Trophoblast cell (in vitro differentiated cells and primary cell): ENCODE measurements at regions not wholly inside any gene's neighbourhood (a gene's known extent, or its start where the extent isn't known, plus 50 kb on each side); places are given as distances from the start of the nearest gene placed in this dataset.

Source experiments
- DNase-seq, 2 donors: peaks; one replicate each; pipeline ENCODE4 v3.0.0-alpha.2; 2016
- H2AFZ ChIP-seq: 2 replicates; pipeline ENCODE4 v1.6.1; 2013; ENCODE audit warnings: low read length, moderate library complexity, mild to moderate bottlenecking; ENCODE audit not compliant: insufficient read depth, poor library complexity
- H2AK5ac ChIP-seq: 2 replicates; pipeline ENCODE4 v1.6.1; 2013; ENCODE audit warnings: mild to moderate bottlenecking, low read length
- H2BK120ac ChIP-seq: 2 replicates; pipeline ENCODE4 v1.6.1; 2013; ENCODE audit warnings: low read length, mild to moderate bottlenecking, moderate library complexity; ENCODE audit not compliant: insufficient read depth, poor library complexity
- H2BK12ac ChIP-seq: 2 replicates; pipeline ENCODE4 v1.6.1; 2013; ENCODE audit warnings: mild to moderate bottlenecking, low read length, moderate library complexity
- H2BK5ac ChIP-seq: 2 replicates; pipeline ENCODE4 v1.6.1; 2013; ENCODE audit warnings: low read length, low read depth, moderate library complexity, mild to moderate bottlenecking; ENCODE audit not compliant: poor library complexity
- H3K14ac ChIP-seq: 2 replicates; pipeline ENCODE4 v1.6.1; 2013; ENCODE audit warnings: mild to moderate bottlenecking, low read length
- H3K18ac ChIP-seq: 2 replicates; pipeline ENCODE4 v1.6.1; 2013; ENCODE audit warnings: mild to moderate bottlenecking, low read length
- H3K23ac ChIP-seq: 2 replicates; pipeline ENCODE4 v1.6.1; 2013; ENCODE audit warnings: low read length
- H3K27ac ChIP-seq: 2 replicates; pipeline ENCODE4 v1.5.1; 2013; ENCODE audit warnings: low read depth, mild to moderate bottlenecking, inconsistent platforms, low read length, moderate library complexity
- H3K27me3 ChIP-seq: 2 replicates; pipeline ENCODE4 v1.6.1; 2013; ENCODE audit warnings: inconsistent platforms, mild to moderate bottlenecking, low read length, moderate library complexity; ENCODE audit not compliant: insufficient read depth
- H3K36me3 ChIP-seq, 2 experiments: 1 replicate in 1 of 2; 2 replicates in 1 of 2; pipeline ENCODE4 v1.6.1; 2013; ENCODE audit warnings: low read length in 2 of 2, mild to moderate bottlenecking in 2 of 2, moderate library complexity in 1 of 2; ENCODE audit not compliant: insufficient read depth in 2 of 2, control insufficient read depth in 1 of 2
- H3K4ac ChIP-seq: 2 replicates; pipeline ENCODE4 v1.6.1; 2013; ENCODE audit warnings: low read depth, mild to moderate bottlenecking, low read length, moderate library complexity
- H3K4me1 ChIP-seq, 2 experiments: 1 replicate in 1 of 2; 2 replicates in 1 of 2; pipeline ENCODE4 v1.6.1; 2013; ENCODE audit warnings: low read length in 2 of 2, mild to moderate bottlenecking in 2 of 2, moderate library complexity in 1 of 2; ENCODE audit not compliant: insufficient read depth in 2 of 2, control insufficient read depth in 1 of 2
- H3K4me2 ChIP-seq: 2 replicates; pipeline ENCODE4 v1.6.1; 2013; ENCODE audit warnings: inconsistent platforms, mild to moderate bottlenecking, low read length, moderate library complexity
- H3K4me3 ChIP-seq: 2 replicates; pipeline ENCODE4 v1.5.1; 2013; ENCODE audit warnings: mild to moderate bottlenecking, low read depth, low read length, inconsistent platforms
- H3K79me1 ChIP-seq: one replicate; pipeline ENCODE4 v1.6.1; 2013; ENCODE audit warnings: low read length
- H3K79me2 ChIP-seq: 2 replicates; pipeline ENCODE4 v1.6.1; 2013; ENCODE audit warnings: low read length, mild to moderate bottlenecking; ENCODE audit not compliant: control insufficient read depth, insufficient read depth, poor library complexity
- H3K9ac ChIP-seq: 2 replicates; pipeline ENCODE4 v1.6.1; 2013; ENCODE audit warnings: mild to moderate bottlenecking, low read length
- H3K9me3 ChIP-seq: 2 replicates; pipeline ENCODE4 v1.6.1; 2013; ENCODE audit warnings: low read depth, mild to moderate bottlenecking, control low read depth, inconsistent platforms, low read length; ENCODE audit not compliant: insufficient read depth
- H4K12ac ChIP-seq: 2 replicates; pipeline ENCODE4 v1.6.1; 2013; ENCODE audit warnings: low read depth, mild to moderate bottlenecking, low read length, moderate library complexity
- H4K8ac ChIP-seq: 2 replicates; pipeline ENCODE4 v1.6.1; 2013; ENCODE audit warnings: low read depth, mild to moderate bottlenecking, low read length, moderate library complexity
- H4K91ac ChIP-seq: one replicate; pipeline ENCODE4 v1.6.1; 2013; ENCODE audit warnings: low read depth, mild to moderate bottlenecking, low read length, moderate library complexity
- WGBS: extraction: QIAGEN DNeasy Blood & Tissue Kit; methylation state at CpG from one replicate; pipeline ENCODE4 v1.1.7; 2013; ENCODE audit warnings: missing lambda C conversion rate; ENCODE audit not compliant: insufficient read length, insufficient coverage; ENCODE audit errors: extremely low coverage; 5-methylcytosine and 5-hydroxymethylcytosine counted together

- Histone ChIP-seq H3K36me3 (no peaks in the 10 kb centered on the region), H4K91ac (no peak overlapping the region), H3K4me2 (no peak overlapping the region), H3K9me3 (no peaks in the 10 kb centered on the region), H2AK5ac (no peak overlapping the region), H2BK5ac (no peak overlapping the region), H2AFZ (no peak overlapping the region), H3K27ac (no peak overlapping the region), H2BK120ac (no peak overlapping the region), H3K9ac (no peak overlapping the region), H3K23ac (no peak overlapping the region), H3K79me1 (no peaks in the 10 kb centered on the region), H3K14ac (no peak overlapping the region), H3K4ac (no peak overlapping the region), H3K79me2 (no peaks in the 10 kb centered on the region), H4K12ac (no peak overlapping the region), H3K4me1 (no peaks in the 10 kb centered on the region), H2BK12ac (no peak overlapping the region), H3K4me3 (no peak overlapping the region), H3K18ac (no peak overlapping the region), H4K8ac (no peak overlapping the region), H3K27me3 (no peaks in the 10 kb centered on the region)
- WGBS, result no CpG with 5 or more reads among the region's 4 CpGs
- peak in 1 of 2 donors; percentile 5 for DNase-seq
Observed at GRCh38 chr16:51445250-51445649, 294.2 kb upstream of the SALL1 start.

GRCh38 chr16:51443934-51444333 lies 292.9 kb upstream of the SALL1 start:
- Histone ChIP-seq H3K9me3 (no peaks in the 10 kb centered on the region), H3K27me3 (no peaks in the 10 kb centered on the region), H2AK5ac (no peak overlapping the region), H3K23ac (no peak overlapping the region), H3K27ac (no peak overlapping the region), H2BK12ac (no peak overlapping the region), H2AFZ (no peak overlapping the region), H4K8ac (no peak overlapping the region), H3K36me3 (no peaks in the 10 kb centered on the region), H3K4ac (no peak overlapping the region), H2BK120ac (no peak overlapping the region), H3K14ac (no peak overlapping the region), H3K4me1 (no peaks in the 10 kb centered on the region), H3K4me2 (no peak overlapping the region), H3K79me1 (no peaks in the 10 kb centered on the region), H3K9ac (no peak overlapping the region), H4K12ac (no peak overlapping the region), H4K91ac (no peak overlapping the region), H3K18ac (no peak overlapping the region), H3K4me3 (no peak overlapping the region), H2BK5ac (no peak overlapping the region), H3K79me2 (no peaks in the 10 kb centered on the region)
- DNase-seq, result no peak
- WGBS, result no CpG with 5 or more reads among the region's 1 CpG

- Histone ChIP-seq H3K79me1 (no peaks in the 10 kb centered on the region), H3K27me3 (no peaks in the 10 kb centered on the region), H4K91ac (no peak overlapping the region), H3K4me1 (no peaks in the 10 kb centered on the region), H3K14ac (no peak overlapping the region), H3K79me2 (no peaks in the 10 kb centered on the region), H3K27ac (no peak overlapping the region), H2AK5ac (no peak overlapping the region), H3K4ac (no peak overlapping the region), H3K9ac (no peak overlapping the region), H2BK120ac (no peak overlapping the region), H3K9me3 (no peaks in the 10 kb centered on the region), H3K4me3 (no peak overlapping the region), H3K18ac (no peak overlapping the region), H3K36me3 (no peaks in the 10 kb centered on the region), H4K12ac (no peak overlapping the region), H3K4me2 (no peak overlapping the region), H4K8ac (no peak overlapping the region), H2BK12ac (no peak overlapping the region), H2BK5ac (no peak overlapping the region), H3K23ac (no peak overlapping the region), H2AFZ (no peak overlapping the region)
- no CpG with 5 or more reads among the region's 8 CpGs for WGBS
- DNase-seq, result no peak
Observed at GRCh38 chr16:51442141-51442870, 291.2 kb upstream of the SALL1 start.

GRCh38 chr16:51440131-51440889 lies 289.2 kb upstream of the SALL1 start:
- DNase-seq, result no peak
- Histone ChIP-seq H4K12ac (no peak overlapping the region), H2BK12ac (no peak overlapping the region), H4K8ac (no peak overlapping the region), H3K36me3 (no peaks in the 10 kb centered on the region), H3K9me3 (no peaks in the 10 kb centered on the region), H3K23ac (no peak overlapping the region), H3K79me2 (no peaks in the 10 kb centered on the region), H2AK5ac (no peak overlapping the region), H3K18ac (no peak overlapping the region), H2AFZ (no peak overlapping the region), H3K4ac (no peak overlapping the region), H3K14ac (no peak overlapping the region), H3K4me3 (no peak overlapping the region), H3K27ac (no peak overlapping the region), H3K9ac (no peak overlapping the region), H3K4me2 (no peak overlapping the region), H2BK120ac (no peak overlapping the region), H3K4me1 (no peaks in the 10 kb centered on the region), H4K91ac (no peak overlapping the region), H2BK5ac (no peak overlapping the region), H3K27me3 (no peaks in the 10 kb centered on the region), H3K79me1 (no peaks in the 10 kb centered on the region)
- no CpG with 5 or more reads among the region's 14 CpGs for WGBS
